Astrocyte (in vitro differentiated cells and primary cell): ENCODE measurements at regions not wholly inside any gene's neighbourhood (a gene's known extent, or its start where the extent isn't known, plus 50 kb on each side); places are given as distances from the start of the nearest gene placed in this dataset.
"Not testable (repeated sequence)": the region's sequence is repeated elsewhere in the genome, so short reads cannot be mapped to it uniquely, and the experiment has no call there.

Experiments
- DNase-seq: peaks from one replicate; pipeline ENCODE4 v3.0.0-alpha.2; 2010; ENCODE audit warnings: low read depth
- FAIRE-seq: peaks from 2 replicates; lab custom pipeline; 2011; peaks lifted over from hg19 to GRCh38; lab: Jason Lieb, UNC
- H2AFZ ChIP-seq: 2 replicates; pipeline ENCODE4 v1.6.0; 2012; ENCODE audit warnings: low read depth, low read length, inconsistent platforms
- H3K27ac ChIP-seq: 2 replicates; pipeline ENCODE4 v1.5.1; 2011; ENCODE audit warnings: low read depth, low read length, inconsistent platforms
- H3K27me3 ChIP-seq: 2 replicates; pipeline ENCODE4 v1.6.0; 2011; ENCODE audit warnings: low read length, inconsistent platforms; ENCODE audit not compliant: insufficient read depth
- H3K36me3 ChIP-seq: 2 replicates; pipeline ENCODE4 v1.5.1; 2011; ENCODE audit warnings: low read length, inconsistent platforms; ENCODE audit not compliant: insufficient read depth
- H3K4me1 ChIP-seq: 2 replicates; pipeline ENCODE4 v1.5.1; 2011; ENCODE audit warnings: low read length, inconsistent platforms; ENCODE audit not compliant: insufficient read depth
- H3K4me2 ChIP-seq: 2 replicates; pipeline ENCODE4 v1.6.0; 2012; ENCODE audit warnings: low read length, inconsistent platforms
- H3K4me3 ChIP-seq: 2 replicates; pipeline ENCODE4 v1.5.1; 2011; ENCODE audit warnings: low read depth, mild to moderate bottlenecking, low read length, inconsistent platforms; ENCODE audit not compliant: insufficient read depth
- H3K79me2 ChIP-seq: 2 replicates; pipeline ENCODE4 v1.6.0; 2012; ENCODE audit warnings: mild to moderate bottlenecking, low read length, inconsistent platforms; ENCODE audit not compliant: insufficient read depth
- H3K9ac ChIP-seq: 2 replicates; pipeline ENCODE4 v1.6.0; 2012; ENCODE audit warnings: mild to moderate bottlenecking, low read length, inconsistent platforms
- H3K9me3 ChIP-seq: 2 replicates; pipeline ENCODE4 v1.5.1; 2012; ENCODE audit warnings: low read depth, mild to moderate bottlenecking, low read length, inconsistent platforms; ENCODE audit not compliant: insufficient read depth
- H4K20me1 ChIP-seq: 2 replicates; pipeline ENCODE4 v1.6.0; 2012; ENCODE audit warnings: low read length, inconsistent platforms; ENCODE audit not compliant: insufficient read depth
- H3K27ac Mint-ChIP-seq: one replicate; pipeline ENCODE4 v1.8.0; 2021; ENCODE audit warnings: mild to moderate bottlenecking, mixed read lengths; ENCODE audit not compliant: unreplicated experiment
- H3K27me3 Mint-ChIP-seq: one replicate; pipeline ENCODE4 v1.8.0; 2021; ENCODE audit warnings: low read depth, mixed read lengths; ENCODE audit not compliant: unreplicated experiment
- H3K36me3 Mint-ChIP-seq: one replicate; pipeline ENCODE4 v1.8.0; 2021; ENCODE audit warnings: low read depth, mixed read lengths; ENCODE audit not compliant: unreplicated experiment
- H3K4me1 Mint-ChIP-seq: one replicate; pipeline ENCODE4 v1.8.0; 2021; ENCODE audit warnings: low read depth, mixed read lengths; ENCODE audit not compliant: unreplicated experiment
- H3K4me3 Mint-ChIP-seq: one replicate; pipeline ENCODE4 v1.8.0; 2021; ENCODE audit warnings: mild to moderate bottlenecking, moderate library complexity, mixed read lengths; ENCODE audit not compliant: unreplicated experiment
- H3K9me3 Mint-ChIP-seq: one replicate; pipeline ENCODE4 v1.8.0; 2021; ENCODE audit warnings: mild to moderate bottlenecking, mixed read lengths; ENCODE audit not compliant: unreplicated experiment
- CTCF ChIP-seq: IDR thresholded peaks from 2 replicates; pipeline ENCODE4 v1.5.1; 2011; ENCODE audit warnings: low read depth, mild to moderate bottlenecking, inconsistent platforms, low read length, moderate library complexity; ENCODE audit not compliant: insufficient read depth
- EZH2 ChIP-seq: IDR thresholded peaks from 2 replicates; pipeline ENCODE4 v1.6.1; 2012; ENCODE audit warnings: mild to moderate bottlenecking, low read length, inconsistent platforms; ENCODE audit not compliant: insufficient read depth

GRCh38 chr2:83894976-83895375 lies 564.1 kb downstream of the SUCLG1 start:
- Histone ChIP-seq H3K4me2 (no peak overlapping the region), H4K20me1 (no peaks in the 10 kb centered on the region), H3K9ac (no peak overlapping the region), H3K4me3 (no peak overlapping the region), H3K4me1 (no peaks in the 10 kb centered on the region), H3K9me3 (no peaks in the 10 kb centered on the region), H3K36me3 (no peaks in the 10 kb centered on the region), H3K79me2 (no peaks in the 10 kb centered on the region), H2AFZ (no peak overlapping the region), H3K27me3 (no peaks in the 10 kb centered on the region), H3K27ac (no peak overlapping the region)
- Mint-ChIP-seq H3K36me3 (no peaks in the 10 kb centered on the region), H3K4me1 (no peaks in the 10 kb centered on the region), H3K27ac (no peak overlapping the region), H3K9me3 (no peaks in the 10 kb centered on the region), H3K4me3 (no peak overlapping the region), H3K27me3 (no peaks in the 10 kb centered on the region)
- FAIRE-seq (no peak), DNase-seq (no peak)
- TF ChIP-seq CTCF (no peak), EZH2 (no peak)

GRCh38 chr2:83887757-83888156 lies 571.3 kb downstream of the SUCLG1 start:
- no peaks in the 10 kb centered on the region for H3K79me2 ChIP-seq
- no peaks in the 10 kb centered on the region for H3K27me3 ChIP-seq
- H3K4me1 ChIP-seq, result no peaks in the 10 kb centered on the region
- no peak overlapping the region for H2AFZ ChIP-seq
- no peak overlapping the region for H3K4me2 ChIP-seq
- Mint-ChIP-seq H3K9me3 (peaks cover 1% of the 10 kb centered on the region), H3K27me3 (no peaks in the 10 kb centered on the region), H3K4me1 (no peaks in the 10 kb centered on the region), H3K27ac (no peak overlapping the region), H3K36me3 (no peaks in the 10 kb centered on the region), H3K4me3 (no peak overlapping the region)
- no peaks in the 10 kb centered on the region for H4K20me1 ChIP-seq
- H3K27ac ChIP-seq, result no peak overlapping the region
- FAIRE-seq, result no peak
- H3K36me3 ChIP-seq, result no peaks in the 10 kb centered on the region
- H3K9ac ChIP-seq, result no peak overlapping the region
- no peak for DNase-seq
- H3K9me3 ChIP-seq, result no peaks in the 10 kb centered on the region
- TF ChIP-seq EZH2, result no peak
- TF ChIP-seq CTCF, result no peak
- no peak overlapping the region for H3K4me3 ChIP-seq

- TF ChIP-seq EZH2 (no peak), CTCF (no peak)
- Mint-ChIP-seq H3K9me3 (peaks cover 9% of the 10 kb centered on the region), H3K27me3 (no peaks in the 10 kb centered on the region), H3K4me3 (no peak overlapping the region), H3K36me3 (peaks cover 1% of the 10 kb centered on the region), H3K4me1 (no peaks in the 10 kb centered on the region), H3K27ac (no peak overlapping the region)
- FAIRE-seq (no peak), DNase-seq (no peak)
- Histone ChIP-seq H3K4me1 (no peaks in the 10 kb centered on the region), H4K20me1 (no peaks in the 10 kb centered on the region), H3K9ac (no peak overlapping the region), H3K4me2 (no peak overlapping the region), H3K27ac (no peak overlapping the region), H3K79me2 (no peaks in the 10 kb centered on the region), H3K4me3 (no peak overlapping the region), H3K36me3 (no peaks in the 10 kb centered on the region), H3K9me3 (peaks cover 2% of the 10 kb centered on the region), H2AFZ (no peak overlapping the region), H3K27me3 (no peaks in the 10 kb centered on the region)
Observed at GRCh38 chr2:83879127-83879526, 580.0 kb downstream of the SUCLG1 start.

- not testable (repeated sequence) for H3K4me1 Mint-ChIP-seq, H3K4me3 ChIP-seq, H3K79me2 ChIP-seq, H3K36me3 ChIP-seq, H3K27ac ChIP-seq, H3K27ac Mint-ChIP-seq, H3K9me3 ChIP-seq, H3K36me3 Mint-ChIP-seq, DNase-seq, H3K4me3 Mint-ChIP-seq, FAIRE-seq, H2AFZ ChIP-seq, H3K27me3 Mint-ChIP-seq, H3K9ac ChIP-seq, H3K4me1 ChIP-seq, H3K9me3 Mint-ChIP-seq, H3K27me3 ChIP-seq, H3K4me2 ChIP-seq, H4K20me1 ChIP-seq
Observed at GRCh38 chr2:83877261-83877660, 581.8 kb downstream of the SUCLG1 start.
